Stimulated activated CD4-positive, alpha-beta T cell treated with anti-CD3 and anti-CD28 coated beads, Interleukin-4, amount 100 ng/mL, for 4 hours (primary cell): ENCODE measurements at regions not wholly inside any gene's neighbourhood (a gene's known extent, or its start where the extent isn't known, plus 50 kb on each side); places are given as distances from the start of the nearest gene placed in this dataset.

ENCODE experiments used
- DNase-seq, 2 experiments: peaks; one replicate each; pipeline ENCODE4 v3.0.0-alpha.2; 2020

DNA sequence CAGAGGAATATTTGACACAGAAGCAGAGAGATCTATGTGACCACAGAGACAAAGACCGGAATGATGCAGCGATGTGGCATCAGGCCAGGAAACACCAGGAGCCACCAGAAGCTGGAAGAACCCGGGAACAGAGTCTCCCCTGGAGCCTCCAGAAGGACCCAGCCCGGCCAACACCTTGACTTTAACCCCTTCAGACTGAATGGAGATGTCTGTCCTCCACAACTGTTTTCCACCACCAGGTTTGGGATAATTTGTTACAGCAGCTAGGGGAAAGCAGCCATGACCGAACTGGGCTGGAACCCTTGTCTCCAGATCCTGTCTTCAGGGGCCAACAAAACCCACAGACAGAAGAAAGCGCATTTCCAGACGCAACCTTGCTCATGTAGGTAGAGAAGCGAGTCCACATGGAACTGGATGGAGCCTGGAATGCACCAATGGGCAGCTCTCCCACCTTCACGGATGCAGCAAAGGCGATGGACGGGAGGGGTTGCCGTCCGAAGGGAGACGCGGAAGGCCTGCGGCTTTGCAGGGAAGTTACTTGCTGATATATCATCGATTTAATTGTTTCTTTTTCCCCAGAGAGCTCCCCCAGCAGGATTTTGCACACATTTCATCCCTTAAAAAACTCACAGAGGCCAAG is 396.6 kb downstream of the NPHP4 start:
- DNase-seq, result no peak

DNA sequence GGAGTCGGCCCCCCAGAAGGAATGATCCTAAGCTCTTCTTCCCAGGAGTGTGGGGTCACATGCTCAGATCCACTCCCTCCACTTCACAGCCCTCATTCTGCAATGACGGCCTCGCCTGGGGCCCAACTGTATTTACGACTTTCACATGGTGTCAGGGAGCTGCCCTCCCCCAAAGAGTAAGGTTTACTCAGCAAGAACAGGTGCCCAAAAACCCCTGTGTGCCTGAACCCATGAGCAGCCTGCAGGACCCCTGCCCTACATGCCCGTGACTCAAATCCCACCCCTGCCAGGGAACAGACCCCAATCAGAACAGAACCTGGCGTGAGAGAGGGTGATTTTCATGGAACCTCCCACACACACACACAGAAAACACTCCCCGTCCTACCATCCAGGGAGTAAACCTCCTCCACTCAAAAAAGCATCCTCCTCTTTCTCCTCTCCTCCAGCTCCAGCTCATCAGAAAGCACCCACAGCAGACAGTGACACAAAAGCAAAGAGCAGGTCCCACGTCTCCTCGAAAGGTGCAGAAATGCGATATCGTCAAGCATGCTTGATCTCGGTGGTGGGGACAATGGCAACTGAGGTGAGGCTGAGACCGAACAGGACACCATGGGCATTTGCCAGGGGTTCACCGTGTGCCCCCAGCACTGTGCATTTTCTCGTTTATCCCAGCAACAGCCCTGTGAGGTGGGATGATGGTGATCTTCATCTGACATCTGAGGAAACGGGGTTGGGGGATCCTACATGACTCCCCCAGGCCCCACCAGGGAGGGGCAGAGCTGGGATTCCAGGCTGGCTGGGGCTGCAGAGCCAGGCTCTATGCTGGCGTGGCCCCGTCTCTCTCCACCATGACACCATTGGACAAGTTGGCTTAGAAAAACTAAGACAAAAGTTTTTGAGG is 397.9 kb downstream of the NPHP4 start:
- no peak for DNase-seq

DNA sequence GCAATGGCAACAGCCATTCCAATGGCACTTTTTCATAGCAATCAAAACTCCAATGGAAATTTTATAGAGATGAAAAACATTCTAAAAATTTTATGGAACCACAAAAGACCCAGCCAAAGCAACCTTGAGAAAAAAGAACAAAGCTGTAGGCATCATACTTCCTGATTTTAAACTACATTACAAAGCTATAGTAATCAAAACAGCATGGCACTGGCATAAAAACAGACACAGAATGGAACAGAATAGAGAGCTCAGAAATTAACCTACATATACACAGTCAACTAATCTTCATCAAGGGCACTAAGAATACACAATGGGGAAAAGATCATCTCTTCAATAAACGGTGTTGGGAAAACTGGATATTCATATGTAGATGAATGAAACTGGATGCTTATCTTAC is 401.5 kb downstream of the NPHP4 start:
- DNase-seq, result no peak

DNA sequence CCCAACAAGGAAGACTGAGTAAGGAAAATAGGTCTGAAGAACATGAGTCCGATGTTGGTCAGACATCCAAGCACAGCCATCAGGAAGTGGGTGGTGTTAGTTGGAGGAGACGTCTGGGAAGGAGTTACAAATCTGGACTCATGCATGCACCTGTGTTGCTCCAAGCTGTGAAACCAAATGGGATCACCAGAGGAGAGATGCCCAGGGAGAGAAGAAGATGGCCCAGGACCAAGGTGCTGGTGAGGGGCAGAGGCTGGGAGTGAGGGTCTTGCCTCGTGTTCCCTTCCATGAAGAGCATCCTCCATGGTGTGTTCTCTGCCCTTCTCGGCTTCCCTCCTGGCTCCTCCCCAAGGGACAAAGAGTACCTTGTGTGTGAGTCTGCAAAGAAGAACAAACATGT is 405.6 kb downstream of the NPHP4 start:
- DNase-seq, result no peak

DNA sequence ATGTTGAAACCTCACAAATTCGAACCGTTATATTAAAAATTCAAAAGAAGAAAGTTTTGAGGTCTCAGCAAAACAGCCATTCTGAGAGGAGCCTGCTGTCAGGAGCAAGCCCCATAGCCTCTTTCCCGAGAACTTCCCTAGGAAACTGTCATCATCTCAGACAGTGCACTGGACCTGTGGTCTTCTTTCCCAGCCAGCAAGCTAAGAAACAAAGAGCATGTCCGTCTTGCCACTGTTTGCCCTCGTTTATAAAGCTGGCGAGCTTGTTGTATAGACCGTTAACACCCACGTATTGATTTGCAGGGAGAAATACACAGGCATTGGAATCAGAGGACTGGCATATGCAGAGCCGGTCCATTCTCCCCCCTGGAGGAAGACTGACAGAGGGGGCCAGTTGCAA is 407.0 kb downstream of the NPHP4 start:
- DNase-seq, result no peak

DNA sequence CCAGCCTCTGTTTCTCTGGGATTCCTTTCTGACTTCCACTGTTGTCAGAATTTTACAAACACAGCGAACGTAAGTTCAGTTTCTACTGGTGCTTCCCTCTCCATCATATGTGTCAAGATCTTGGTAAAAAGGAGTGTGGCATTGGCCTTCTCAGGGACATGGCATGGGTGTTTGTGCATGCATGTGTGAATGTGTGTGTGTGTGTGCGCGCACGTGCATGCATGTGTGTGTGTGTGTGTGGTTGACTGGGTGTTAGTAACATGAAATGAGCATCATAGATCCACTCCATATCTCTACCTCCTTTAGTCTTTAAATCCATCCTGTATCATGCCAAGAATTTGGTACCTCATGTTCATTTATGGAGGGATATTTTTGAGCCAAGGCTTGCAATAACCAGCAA is 411.3 kb downstream of the NPHP4 start:
- no peak for DNase-seq

DNA sequence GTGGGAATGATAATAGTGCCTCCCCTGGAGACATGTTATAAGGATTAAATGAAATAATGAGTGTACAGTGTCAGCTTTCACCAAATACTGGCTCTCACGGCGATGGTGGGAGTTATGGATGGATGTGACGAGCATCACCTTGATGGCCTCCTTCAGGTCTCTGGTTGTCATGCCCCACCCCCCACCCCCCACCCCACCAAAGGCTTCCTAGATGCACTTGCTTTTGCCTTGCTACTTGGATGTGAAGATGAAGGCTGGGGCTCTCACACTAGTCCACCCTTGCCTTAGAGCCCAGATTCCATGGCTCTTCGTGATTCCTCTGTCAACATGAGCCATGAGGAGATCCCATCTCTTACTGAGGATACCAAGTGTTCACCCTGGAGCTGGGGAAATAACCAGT is 412.3 kb downstream of the NPHP4 start:
- DNase-seq, result no peak

DNA sequence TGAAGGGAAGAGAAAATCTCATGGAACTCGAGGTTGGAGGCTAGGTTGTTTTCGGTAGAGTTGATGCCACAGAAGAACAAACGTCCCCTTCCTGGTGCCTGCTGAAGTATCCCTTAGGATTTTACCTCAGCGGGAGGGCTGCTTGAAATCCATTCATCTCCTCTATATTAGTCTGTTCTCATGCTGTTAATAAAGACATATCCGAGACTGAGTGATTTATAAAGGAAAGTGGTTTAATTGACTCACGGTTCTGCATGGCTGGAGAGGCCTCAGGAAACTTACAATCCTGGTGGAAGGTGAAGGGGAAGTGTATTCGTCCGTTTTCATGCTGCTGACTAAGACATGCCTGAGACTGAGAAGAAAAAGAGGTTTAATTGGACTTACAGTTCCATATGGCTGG is 413.5 kb downstream of the NPHP4 start:
- no peak for DNase-seq

DNA sequence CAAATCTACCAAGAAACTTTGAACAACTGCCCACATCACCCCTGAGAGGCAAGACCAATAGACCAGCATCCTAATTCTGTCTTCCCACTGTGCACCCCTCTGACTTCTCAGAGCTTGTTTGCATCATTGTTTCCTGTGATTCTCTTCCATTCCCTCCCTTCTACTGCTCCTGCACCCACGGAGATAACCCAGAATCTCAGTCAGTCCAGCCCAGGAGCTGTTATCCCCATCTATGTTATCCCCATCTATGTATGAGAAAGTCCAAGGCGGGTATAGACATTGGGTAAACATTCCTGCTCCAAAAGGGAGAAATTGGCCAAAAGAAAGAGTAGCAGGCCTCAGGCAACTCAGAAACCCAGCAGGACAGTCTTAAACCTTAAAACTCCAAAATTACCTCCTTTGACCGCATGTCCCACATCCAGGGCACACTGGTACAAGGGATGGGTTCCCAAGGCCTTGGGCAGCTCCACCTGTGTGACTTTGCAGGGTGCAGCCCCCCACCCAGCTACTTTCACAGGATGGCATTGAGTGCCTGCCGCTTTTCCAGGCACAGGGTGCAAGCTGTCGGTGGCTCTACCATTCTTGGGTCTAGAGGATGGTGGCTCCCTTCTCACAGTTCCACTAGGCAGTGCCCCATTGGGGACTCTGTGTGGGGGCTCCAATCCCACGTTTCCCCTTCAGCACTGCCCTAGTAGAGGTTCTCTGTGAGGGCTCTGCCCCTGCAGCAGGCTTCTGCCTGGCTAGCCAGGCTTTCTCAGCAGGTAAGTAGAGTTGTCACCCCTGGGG is 414.8 kb downstream of the NPHP4 start:
- DNase-seq, result no peak

DNA sequence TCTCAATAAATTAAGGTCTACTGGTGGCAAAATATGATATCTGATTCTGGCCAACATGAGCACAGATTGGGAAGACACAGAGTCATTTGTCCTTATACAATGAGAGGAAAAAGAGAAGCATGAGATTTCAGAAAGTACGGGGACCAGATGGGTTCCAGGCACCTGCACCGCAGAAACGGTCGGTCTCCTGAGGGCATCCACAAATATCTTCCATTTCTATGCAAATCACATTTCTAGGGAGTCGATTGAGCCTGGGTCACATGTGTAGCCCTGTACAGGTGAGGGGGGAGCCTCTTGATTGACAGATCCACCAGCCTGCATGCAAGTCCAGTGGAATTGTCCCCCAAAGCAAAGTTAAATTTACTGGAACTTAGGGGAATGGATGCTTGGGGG is 415.6 kb downstream of the NPHP4 start:
- DNase-seq, result no peak

DNA sequence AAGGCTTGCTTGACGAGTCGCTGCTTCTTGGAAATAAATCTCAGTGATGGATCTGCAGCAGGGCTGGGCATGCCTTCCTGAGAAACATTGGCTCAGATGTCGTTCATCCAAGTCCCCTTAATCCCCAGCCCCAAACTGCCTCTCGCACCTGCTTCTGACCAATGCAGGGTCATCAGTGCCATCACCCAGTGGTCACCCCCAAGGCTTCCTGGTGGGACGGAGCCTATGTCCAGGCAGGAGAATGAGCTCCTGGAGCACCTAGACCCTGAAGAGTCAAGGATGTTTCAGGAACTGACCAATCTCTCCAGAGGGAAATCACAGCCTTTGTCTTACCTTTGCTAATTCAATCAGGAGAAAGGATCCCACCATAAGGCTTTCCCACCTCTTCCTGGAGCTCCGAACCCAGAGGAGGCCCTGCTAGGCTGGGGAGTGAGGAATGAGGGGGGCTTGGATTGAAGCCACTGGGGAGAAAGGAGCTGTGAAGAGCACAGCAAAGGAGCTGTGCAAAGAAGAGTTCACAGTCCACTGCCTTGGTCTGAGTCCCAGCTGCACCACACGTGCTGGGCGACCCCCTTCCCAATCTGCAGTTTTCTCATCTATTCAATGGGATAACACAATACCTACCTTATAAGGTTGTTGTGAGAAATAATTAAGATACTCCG is 416.1 kb downstream of the NPHP4 start:
- DNase-seq, result no peak

DNA sequence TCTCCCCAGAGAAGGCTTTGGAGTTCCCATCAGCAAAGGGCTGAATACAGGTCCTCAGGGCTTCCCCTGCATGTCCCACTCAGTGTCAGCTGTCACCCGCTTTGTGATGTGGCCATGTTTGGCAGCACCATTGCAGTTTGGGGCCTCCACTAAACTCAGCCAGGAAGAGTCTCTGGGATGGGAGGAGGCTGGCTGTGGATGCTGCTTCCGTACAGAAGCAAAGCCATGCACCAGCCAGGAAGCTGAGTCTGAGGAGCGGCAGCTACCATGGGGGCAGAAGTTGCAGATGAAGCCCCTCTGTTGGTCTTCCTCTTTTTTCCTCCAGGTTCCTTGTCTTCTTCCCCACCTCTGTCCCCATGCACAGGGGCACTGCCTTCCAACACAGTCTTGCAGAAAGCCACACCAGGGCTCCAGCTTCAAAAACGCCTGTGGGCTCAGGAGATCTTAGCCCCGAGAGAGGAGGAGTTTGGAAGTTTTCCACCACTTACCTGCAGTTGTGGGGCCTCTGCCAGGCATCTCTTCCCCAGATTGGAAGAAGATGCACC is 416.8 kb downstream of the NPHP4 start:
- DNase-seq, result no peak

DNA sequence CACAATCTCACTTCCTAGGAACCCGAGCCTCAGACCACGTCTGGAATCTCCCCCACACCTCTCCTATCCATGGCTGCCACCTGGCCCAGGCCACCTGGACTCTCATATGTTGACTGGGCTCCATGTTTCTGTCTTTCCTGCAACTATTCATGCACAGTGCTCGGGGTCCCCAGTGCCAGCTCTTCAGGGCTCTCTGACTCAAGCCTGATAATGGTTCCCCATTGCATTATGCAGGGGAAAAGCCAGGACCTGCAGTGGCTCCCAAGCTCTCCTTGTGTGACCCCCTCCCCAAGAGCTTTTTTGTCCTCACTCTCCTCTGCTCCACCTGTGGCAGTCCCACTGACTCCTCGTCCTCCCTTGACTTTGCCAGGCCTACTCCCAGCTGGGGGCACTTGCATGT is 417.6 kb downstream of the NPHP4 start:
- no peak for DNase-seq

DNA sequence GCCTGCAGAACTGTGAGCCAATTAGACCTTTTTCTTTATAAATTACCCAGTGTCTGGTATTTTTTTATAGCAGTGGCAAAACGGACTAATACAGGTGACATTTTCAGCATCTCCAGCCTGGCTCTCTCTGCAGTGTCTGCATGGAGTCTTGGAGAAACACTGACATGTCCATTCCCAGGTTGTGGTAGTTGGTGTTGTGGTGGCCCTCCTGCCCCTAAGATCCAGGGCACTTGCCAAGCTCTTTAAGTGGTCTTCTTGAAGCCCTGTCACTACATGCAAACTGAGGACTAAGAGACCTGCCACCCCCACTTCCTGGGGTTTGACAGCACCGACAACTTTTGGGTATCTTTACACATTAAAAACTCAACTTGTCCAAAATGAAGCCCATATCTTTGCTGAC is 419.4 kb downstream of the NPHP4 start:
- no peak for DNase-seq

DNA sequence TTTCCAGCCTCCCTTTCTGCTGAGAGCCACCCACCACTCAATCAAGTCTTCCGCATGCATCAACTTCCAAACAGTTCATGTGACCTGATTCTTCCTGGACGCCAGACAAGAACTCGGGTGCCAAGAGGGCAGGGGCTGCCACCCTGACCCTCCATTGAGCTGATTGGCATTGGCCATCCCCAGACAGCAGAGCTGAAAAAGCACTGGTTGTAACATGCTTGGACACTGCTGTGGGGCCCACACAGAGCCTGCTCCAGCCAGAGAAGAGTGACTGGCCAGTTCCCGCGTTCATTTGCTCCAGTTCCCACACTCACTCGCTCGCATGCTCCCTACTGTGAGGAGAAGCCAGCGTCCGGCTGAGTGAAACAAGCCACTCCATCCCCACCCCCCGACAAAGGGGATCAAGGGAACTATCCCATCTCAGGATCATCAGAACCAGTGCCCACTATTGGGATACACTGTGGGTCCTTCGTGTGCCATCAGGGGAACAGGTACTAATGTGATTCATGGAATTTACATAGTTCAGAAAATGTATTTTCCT is 420.3 kb downstream of the NPHP4 start:
- DNase-seq, result no peak

DNA sequence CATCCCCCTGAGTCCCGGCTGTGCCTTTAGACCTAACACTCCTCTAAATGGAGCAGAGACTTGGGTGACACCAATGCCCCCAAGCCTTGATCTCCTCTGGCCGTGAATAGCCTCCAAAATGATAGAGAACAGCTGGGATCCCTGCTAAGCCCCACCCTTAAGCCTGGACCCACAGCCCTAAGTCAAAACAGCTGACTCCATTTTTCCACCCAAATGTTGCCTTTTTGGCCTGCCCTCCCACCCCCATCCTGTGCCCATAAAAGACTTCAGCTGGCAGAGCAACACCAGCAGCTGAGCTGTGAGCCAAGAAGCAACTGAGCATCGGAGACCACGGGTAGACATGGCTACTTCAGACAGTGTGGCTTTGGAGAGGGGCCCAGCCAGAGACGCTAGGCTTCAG is 420.8 kb downstream of the NPHP4 start:
- DNase-seq, result no peak

DNA sequence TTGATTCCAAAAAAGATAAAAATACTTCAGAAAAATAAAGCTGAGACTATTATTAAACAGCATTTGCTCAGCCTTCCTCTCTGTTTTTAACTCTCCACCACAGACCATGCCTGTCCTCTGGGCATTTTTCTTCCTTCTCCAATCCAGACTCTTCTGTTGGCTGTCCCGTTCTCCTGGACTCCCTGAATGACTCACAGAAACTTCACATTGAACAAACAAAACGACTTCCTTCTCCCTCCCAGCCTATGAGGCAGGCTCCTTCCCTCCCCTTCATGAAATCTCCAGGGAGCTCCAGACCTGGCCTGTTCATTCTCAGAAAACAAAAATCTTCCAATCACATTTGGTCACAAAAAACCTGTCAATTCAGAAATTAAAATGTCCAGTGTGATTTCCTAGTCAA is 421.3 kb downstream of the NPHP4 start:
- DNase-seq, result no peak

DNA sequence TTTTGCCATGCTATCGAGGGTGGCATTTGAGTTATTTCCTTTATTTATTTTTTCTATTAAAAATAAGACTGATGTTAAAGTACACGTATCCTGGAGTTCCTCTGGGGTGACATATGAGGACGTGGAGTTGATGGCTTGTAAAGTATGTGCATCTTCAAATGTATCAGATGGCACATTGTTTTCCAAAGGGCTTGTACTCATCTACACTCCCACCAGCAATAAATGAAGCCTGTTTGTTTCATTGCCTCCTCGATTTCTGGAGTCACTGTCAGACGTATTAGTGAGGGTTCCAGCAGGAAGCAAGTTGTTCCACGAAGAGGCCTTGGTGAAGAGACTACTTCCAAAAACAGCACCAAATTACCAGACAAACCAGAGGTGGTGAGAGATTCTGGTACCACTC is 423.9 kb downstream of the NPHP4 start:
- DNase-seq, result no peak

DNA sequence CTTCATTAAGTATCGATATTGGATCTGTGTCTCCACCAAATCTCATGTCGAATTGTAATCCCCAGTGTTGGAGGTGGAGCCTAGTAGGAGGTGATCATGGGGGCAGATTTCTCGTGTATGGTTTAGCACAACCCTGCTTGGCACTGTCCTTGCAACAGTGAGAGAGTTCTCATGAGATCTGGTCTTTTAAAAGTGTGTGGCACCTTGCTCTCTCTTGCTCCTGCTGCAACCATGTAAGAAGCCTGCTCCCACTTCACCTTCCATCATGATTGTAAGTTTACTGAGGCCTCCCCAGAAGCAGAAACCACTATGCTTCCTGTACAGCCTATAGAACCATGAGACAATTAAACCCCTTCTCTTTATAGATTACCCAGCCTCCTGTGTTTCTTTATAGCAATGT is 424.4 kb downstream of the NPHP4 start:
- no peak for DNase-seq

DNA sequence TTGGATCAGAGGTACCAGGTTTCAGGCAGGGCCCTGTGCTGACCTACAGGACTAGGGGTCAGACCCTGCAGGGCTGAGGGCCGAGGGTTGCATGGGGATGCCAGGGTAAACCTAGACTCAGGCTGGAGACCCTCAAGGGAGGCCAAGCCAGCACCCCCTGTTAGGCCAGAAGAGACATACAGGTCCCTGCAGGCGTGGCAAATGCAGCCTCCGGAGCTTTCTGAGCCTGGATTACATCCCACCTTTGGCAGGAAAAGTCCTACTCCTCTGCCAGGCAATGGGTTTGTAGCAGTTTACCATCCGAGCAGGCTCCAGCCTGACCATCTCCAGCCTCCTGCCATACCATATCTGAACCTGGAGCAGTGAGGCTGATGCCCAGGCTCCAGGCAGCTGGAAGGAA is 425.3 kb downstream of the NPHP4 start:
- no peak for DNase-seq

DNA sequence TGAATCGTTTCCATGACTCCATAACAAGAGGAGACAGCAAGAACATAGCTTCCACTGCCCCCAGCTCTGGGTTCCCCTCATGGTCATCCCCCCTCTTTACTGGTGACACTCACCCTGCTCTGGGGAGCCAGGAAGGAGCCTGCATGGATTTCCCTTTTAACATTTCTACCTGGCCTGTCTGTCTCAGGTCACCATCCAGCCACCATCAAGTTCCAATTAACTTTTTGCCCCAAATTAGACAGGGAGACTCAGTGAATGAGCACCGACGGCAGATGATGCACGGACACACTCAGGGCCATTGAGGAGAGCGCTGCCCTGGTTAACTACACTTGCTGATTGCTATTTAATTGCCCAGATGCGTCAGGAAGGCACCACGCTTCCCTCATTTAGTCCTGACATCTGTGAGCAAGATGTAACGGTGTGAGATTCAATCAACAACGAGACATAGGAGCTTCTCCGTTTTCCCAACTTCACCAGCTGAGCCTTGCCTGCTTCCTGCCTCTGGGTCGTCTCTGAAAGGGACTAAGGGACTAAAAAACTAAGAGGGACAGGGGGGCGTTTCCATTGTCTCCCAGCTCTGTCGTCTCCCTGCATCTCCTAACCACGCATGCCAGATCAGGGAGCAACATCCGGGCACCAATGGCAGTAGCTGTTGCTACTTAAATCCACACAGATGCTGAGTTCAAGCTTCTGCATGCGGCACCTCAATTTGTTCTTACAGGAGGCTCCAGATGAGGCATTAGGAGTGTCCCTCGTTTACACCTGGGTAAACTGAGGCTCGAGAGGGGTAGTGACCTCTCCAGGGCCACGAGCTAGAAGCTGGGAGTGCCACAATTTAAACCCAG is 426.7 kb downstream of the NPHP4 start:
- no peak for DNase-seq
